Dedifferentiated amniotic fluid mesenchymal stem cell (primary cell): ENCODE measurements at regions not wholly inside any gene's neighbourhood (a gene's known extent, or its start where the extent isn't known, plus 50 kb on each side); places are given as distances from the start of the nearest gene placed in this dataset.
"Not testable (repeated sequence)": the region's sequence is repeated elsewhere in the genome, so short reads cannot be mapped to it uniquely, and the experiment has no call there.

Experiments
- DNase-seq: peaks from one replicate; pipeline ENCODE4 v3.0.0-alpha.2; 2016; ENCODE audit errors: extremely low spot score

DNA sequence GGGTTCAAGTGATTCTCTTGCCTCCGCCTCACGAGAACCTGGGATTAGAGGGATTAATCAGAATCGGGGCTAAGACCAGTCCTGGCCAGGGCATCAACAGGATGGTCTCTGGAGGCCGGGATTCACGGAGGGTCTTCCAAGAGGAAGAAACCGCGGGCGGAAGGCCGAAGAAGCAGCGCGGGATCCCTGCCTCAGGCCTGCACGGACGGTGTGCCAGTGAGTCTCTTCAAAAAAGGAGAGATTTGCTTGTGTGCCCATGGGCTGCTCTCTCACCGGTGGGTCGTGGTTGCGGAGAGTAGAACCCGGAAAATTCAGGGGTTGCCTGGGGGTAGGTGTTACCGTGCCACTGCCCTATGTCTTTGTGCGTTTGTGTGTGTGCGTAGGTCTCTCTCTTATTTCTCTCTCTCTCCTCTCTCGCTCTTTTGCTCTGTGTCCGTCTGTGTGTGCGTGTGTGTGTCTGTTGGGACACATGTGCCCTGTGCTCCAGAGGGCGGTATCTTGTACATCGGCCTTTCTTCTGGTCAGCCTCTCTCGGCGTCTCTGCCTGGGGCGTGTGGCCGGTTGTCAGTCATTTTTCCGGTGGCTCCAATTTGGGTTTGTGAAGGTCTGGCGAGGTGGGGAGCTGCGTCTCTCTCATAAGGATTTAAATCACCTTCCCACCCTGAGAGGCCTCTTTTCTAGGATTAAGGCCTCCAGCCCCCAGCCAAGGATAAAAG, 613.2 kb downstream of the KCNJ18 start:
- no peak for DNase-seq

- not testable (repeated sequence) for DNase-seq
Observed at GRCh38 chr17:22310292-22310691, 618.0 kb downstream of the KCNJ18 start.

GRCh38 chr17:22310717-22311686, 618.7 kb downstream of the KCNJ18 start:
- DNase-seq: no peak

- not testable (repeated sequence) for DNase-seq
Observed at GRCh38 chr17:22321001-22321400, 628.7 kb downstream of the KCNJ18 start.

GRCh38 chr17:22322893-22323550, 630.7 kb downstream of the KCNJ18 start:
- DNase-seq: not testable (repeated sequence)

DNA sequence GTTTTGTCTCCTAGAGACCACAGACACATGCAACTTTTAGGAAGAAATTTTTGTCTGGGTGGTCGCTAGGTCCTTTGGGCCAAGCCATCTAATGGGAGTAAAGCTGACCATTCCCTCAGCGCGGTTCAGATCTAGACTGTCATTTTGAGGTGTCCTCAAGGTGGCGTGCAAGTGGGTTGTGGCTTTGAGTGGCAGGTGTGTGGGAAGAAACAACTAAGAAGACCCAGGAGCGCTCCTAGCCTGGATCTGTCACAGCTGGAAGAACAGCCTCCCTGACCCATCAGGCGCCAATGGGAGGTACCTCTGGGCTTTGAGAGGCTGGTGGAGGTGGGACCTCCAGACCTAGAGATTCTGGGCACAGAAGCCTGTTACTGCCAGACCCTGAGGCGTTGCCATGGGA, 645.1 kb downstream of the KCNJ18 start:
- no peak for DNase-seq

DNA sequence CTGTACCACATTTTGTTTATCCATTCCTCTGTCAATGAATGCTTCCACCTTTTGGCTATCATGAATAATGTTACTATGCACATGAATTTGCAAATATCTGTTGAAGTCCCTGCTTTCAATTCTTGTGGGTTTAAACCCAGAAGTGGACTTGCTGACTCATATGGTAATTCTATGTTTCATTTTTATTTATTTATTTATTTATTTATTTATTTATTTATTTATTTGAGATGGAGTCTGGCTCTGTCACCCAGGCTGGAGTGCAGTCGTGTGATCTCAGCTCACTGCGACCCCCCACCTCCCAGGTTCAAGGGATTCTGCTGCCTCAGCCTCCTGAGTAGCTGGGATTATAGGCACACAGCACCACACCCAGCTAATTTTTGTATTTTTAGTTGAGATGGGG, 664.3 kb downstream of the KCNJ18 start:
- DNase-seq: not testable (repeated sequence)

GRCh38 chr17:22370988-22371387, 678.7 kb downstream of the KCNJ18 start:
- DNase-seq: not testable (repeated sequence)

DNA sequence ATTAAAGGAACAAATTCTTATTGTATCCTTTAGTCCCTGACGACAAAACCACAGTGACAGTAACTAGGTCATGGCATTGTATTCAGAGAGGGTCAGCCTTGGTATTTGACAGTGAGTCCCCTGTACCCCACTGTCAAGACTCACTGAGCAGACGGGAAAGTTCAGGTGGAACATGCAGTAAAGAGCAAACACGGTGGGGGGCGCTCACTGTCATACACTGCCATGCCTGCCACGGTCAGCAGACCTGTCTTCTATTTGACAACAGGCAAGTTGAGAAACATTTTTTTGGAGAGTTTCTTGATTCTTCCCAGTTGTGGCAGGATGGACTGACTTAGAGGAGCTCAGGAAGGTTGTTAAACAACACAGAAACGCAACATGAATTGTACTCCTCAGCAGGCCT, 681.6 kb downstream of the KCNJ18 start:
- no peak for DNase-seq

DNA sequence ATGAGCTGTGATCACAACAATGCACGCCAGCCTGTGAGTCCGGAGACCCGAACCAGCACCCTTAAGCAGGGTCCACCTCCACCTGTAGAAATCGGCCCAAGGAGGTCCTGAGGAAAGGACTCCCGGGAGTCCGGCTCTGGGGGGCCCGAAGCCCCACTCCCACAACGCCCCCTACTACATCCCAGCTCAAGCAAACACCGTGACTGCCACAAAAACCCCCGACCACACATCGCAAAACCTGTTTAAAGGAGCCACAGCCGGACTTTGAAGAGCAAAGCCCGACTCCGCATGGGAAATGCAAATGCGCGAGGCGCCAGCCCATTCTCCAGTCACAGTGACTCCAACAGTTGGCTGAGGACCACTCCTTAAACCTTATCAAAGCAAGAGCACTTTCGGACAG, 682.4 kb downstream of the KCNJ18 start:
- no peak for DNase-seq

GRCh38 chr17:22376747-22377146, 684.4 kb downstream of the KCNJ18 start:
- not testable (repeated sequence) for DNase-seq

DNA sequence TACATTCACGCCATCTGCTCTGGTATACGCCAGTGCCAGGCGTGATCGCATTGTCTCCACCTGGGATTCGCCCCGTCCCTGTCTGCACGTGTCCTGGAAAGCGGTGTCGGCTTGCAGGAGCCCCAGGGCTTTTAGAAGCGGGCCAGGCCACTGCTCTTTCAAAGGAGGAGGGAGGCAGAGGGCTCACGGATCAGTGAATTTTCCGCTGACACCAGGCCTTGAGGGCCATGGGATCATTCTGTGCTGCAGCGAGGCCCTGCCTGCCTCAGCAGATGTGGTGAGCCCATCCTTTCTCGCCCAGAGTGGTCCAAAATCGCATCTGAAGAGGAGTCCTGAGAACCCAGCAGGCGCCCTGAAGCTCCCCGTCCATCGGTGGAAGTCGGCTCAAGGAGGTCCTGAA, 686.4 kb downstream of the KCNJ18 start:
- not testable (repeated sequence) for DNase-seq

- not testable (repeated sequence) for DNase-seq
Observed at GRCh38 chr17:22381589-22381988, 689.3 kb downstream of the KCNJ18 start.

GRCh38 chr17:22383772-22384460, 691.6 kb downstream of the KCNJ18 start:
- DNase-seq: not testable (repeated sequence)

- not testable (repeated sequence) for DNase-seq
Observed at GRCh38 chr17:22384461-22384800, 692.1 kb downstream of the KCNJ18 start.

- not testable (repeated sequence) for DNase-seq
Observed at GRCh38 chr17:22398446-22398845, 706.1 kb downstream of the KCNJ18 start.

DNA sequence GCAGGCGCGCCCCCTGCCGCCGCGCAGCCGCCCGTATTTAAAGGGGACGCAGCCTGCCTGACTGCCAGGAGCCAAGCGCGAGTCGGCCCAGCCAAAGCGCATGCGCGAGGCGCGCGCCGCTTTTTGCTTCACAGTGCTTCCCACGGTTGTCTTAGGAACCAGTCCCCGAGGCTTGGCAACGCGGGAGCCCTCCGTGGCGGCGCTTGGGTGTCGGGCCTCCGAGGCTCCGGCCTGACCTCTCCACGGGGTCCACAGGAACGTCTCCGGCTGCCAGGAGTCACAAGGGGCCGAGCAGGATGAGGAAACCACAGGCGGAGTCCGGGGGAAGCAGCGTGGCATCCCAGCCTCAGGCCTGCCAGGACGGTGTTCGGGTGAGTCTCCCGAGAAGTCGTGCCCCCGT, 706.7 kb downstream of the KCNJ18 start:
- DNase-seq: not testable (repeated sequence)

DNA sequence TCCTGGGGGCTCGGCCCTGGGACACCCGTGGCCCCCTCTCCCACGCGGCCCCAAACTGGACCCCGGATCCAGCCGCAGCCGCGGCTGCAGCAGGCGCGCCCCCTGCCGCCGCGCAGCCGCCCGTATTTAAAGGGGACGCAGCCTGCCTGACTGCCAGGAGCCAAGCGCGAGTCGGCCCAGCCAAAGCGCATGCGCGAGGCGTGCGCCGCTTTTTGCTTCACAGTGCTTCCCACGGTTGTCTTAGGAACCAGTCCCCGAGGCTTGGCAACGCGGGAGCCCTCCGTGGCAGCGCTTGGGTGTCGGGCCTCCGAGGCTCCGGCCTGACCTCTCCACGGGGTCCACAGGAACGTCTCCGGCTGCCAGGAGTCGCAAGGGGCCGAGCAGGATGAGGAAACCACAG, 712.8 kb downstream of the KCNJ18 start:
- not testable (repeated sequence) for DNase-seq

GRCh38 chr17:22409160-22409751, 716.9 kb downstream of the KCNJ18 start:
- DNase-seq: no peak

GRCh38 chr17:22410136-22410535, 717.8 kb downstream of the KCNJ18 start:
- DNase-seq: no peak

GRCh38 chr17:22411185-22411784, 719.0 kb downstream of the KCNJ18 start:
- DNase-seq: no peak
